ENCODE measurements at regions not wholly inside any gene's neighbourhood (a gene's known extent, or its start where the extent isn't known, plus 50 kb on each side); places are given as distances from the start of the nearest gene placed in this dataset.

DNA sequence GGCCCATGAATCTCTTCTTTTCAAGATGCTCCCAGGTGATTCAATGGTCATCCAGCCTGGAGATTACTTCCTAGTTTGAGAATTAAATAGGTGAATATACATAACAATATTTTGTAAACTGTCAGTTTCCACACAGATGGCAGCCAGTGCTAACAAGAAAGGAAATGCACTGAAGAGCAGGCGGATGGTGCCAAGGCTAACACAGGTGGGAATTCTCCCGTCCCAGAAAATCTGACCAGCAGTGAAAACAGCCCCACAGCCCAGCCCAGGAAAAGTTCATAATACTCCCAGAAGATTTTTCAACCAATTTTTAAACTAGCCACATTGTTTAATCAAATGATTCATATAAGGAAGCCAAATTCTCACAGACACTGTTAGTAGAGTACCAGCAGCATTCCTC is 387.2 kb upstream of the GATB start:
- TF ChIP-seq FOXK2 (IDR thresholded peaks at IDR 0.05) (no peak), BHLHE40 (IDR thresholded peaks at IDR 0.05; ENCODE audit: borderline replicate concordance) (no peak), L3MBTL2 (conservative IDR thresholded peaks at IDR 0.05) (no peak), FOXM1 (IDR thresholded peaks at IDR 0.05; ENCODE audit: borderline replicate concordance) (no peak), HDGF (IDR thresholded peaks at IDR 0.05; ENCODE audit: borderline replicate concordance) (no peak), SP1 (IDR thresholded peaks at IDR 0.05) (no peak), FOXA1 (IDR thresholded peaks at IDR 0.05) (no peak), ARNT (IDR thresholded peaks at IDR 0.05) (no peak), SUZ12 (IDR thresholded peaks at IDR 0.05) (no peak)
- TF ChIP-seq, protein P1, sequence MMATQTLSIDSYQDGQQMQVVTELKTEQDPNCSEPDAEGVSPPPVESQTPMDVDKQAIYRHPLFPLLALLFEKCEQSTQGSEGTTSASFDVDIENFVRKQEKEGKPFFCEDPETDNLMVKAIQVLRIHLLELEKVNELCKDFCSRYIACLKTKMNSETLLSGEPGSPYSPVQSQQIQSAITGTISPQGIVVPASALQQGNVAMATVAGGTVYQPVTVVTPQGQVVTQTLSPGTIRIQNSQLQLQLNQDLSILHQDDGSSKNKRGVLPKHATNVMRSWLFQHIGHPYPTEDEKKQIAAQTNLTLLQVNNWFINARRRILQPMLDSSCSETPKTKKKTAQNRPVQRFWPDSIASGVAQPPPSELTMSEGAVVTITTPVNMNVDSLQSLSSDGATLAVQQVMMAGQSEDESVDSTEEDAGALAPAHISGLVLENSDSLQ (IDR thresholded peaks at IDR 0.05) = no peak
